ENCODE measurements at regions not wholly inside any gene's neighbourhood (a gene's known extent, or its start where the extent isn't known, plus 50 kb on each side); places are given as distances from the start of the nearest gene placed in this dataset.
"Not testable (repeated sequence)": the region's sequence is repeated elsewhere in the genome, so short reads cannot be mapped to it uniquely, and the experiment has no call there.

DNA sequence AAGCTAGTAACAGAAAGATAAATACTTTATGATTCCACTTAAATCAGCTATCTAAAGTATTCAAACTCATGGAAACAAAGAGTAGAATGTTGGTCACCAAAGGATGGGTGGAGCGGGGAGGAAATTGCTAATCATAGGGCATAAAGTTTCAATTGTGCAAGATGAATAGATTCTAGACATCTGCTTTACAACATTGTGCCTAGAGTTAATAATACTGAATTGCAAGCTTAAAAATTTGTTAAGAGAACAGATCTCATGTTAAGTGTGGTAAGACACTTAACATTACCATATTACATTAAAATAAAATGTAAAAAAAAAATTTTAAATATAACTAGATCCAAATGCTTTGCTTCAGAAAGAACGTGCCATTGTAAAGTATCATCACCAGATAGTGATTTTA is 411.1 kb upstream of the MBL2 start:
- ATAC-seq (ENCODE audit: low read depth) (no peak), DNase-seq (no peak)
- Mint-ChIP-seq H3K9me3 (peaks cover 4% of the 10 kb centered on the region), H3K27ac (no peak overlapping the region), H3K36me3 (ENCODE audit: low read depth) (no peaks in the 10 kb centered on the region), H3K4me1 (no peaks in the 10 kb centered on the region), H3K27me3 (no peaks in the 10 kb centered on the region), H3K4me3 (no peak overlapping the region)
- intact Hi-C loops (cut with micrococcal nuclease), result no loop called here
- ChIA-PET POLR2A (no interaction called here), CTCF (no interaction called here)
- no peak for TF ChIP-seq CTCF (IDR thresholded peaks at IDR 0.05)

DNA sequence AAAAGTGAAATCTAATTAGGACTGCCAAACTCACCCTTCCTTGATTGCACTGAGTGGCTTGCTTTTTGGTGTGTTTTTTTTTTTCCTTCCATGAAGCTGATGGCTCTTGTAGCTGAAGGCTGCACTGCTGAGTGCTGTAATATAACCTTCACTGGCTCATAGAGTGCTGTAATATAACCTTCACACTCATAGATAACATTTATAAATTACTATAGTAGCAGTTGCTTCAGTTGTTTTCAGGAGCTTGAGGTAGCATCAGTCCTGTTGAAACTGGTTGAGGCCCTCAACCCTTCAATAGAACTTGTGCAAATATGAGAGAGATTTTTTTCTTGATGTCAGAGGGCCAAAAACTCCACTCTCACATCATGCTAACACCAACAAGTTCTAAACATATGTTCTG is 404.9 kb upstream of the MBL2 start:
- CTCF ChIA-PET, result no interaction called here
- no peak for ATAC-seq (ENCODE audit: low read depth)
- Mint-ChIP-seq H3K27ac (no peak overlapping the region), H3K9me3 (peaks cover 3% of the 10 kb centered on the region), H3K4me3 (no peak overlapping the region), H3K27me3 (no peaks in the 10 kb centered on the region), H3K4me1 (no peaks in the 10 kb centered on the region), H3K36me3 (ENCODE audit: low read depth) (no peaks in the 10 kb centered on the region)
- no peak for DNase-seq
- no peak for TF ChIP-seq CTCF (IDR thresholded peaks at IDR 0.05)
- POLR2A ChIA-PET, result no interaction called here
- intact Hi-C loops (cut with micrococcal nuclease), result no loop called here

DNA sequence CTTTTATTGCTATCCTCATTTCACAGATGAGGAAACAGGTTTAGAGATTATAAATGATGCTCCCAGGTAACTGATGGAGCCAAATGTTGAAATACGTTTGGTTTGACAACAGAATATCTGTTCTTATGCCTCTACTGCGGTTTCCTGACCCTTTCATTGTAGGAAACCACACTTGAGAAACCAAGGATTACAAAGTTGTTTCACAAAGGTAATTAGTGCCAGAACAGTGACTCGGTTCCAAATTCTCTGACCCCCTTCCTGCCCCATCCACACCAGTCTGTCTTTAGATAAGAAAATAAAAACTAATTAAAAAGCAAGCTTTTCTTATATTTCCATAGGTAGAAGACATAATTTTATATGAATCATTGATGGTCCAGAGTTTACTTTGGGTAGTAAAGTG is 393.7 kb upstream of the MBL2 start:
- H3K4me1 Mint-ChIP-seq, result no peaks in the 10 kb centered on the region
- no peak for ATAC-seq (ENCODE audit: low read depth)
- CTCF ChIA-PET, result no interaction called here

DNA sequence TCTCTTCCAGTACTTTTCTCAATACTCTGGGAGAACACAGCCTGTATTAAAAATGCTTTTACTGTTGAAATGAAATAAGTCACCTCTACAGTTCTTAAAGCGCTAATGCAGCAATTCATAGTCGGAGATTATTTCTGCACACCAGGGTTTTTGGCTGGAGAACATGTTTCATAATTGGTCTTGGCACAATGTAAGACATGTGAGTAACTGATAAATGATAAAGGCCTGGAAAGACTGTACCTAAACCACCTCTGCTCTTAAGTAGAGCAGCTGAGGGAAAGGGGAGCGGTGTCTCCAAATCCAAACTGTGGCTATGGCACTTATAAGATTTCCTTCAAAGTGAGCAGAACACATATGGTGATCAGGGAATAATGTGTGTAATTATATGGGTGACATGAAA is 390.3 kb upstream of the MBL2 start:
- H3K36me3 Mint-ChIP-seq (ENCODE audit: low read depth), result no peaks in the 10 kb centered on the region
- no peak for DNase-seq
- POLR2A ChIA-PET, result no interaction called here
- peaks cover 5% of the 10 kb centered on the region for H3K9me3 Mint-ChIP-seq
- no peak for TF ChIP-seq CTCF (IDR thresholded peaks at IDR 0.05)
- intact Hi-C loops (cut with micrococcal nuclease), result no loop called here
- no peak overlapping the region for H3K27ac Mint-ChIP-seq
- CTCF ChIA-PET, result no interaction called here
- no peak for ATAC-seq (ENCODE audit: low read depth)
- H3K4me3 Mint-ChIP-seq, result no peak overlapping the region
- H3K4me1 Mint-ChIP-seq, result no peaks in the 10 kb centered on the region
- H3K27me3 Mint-ChIP-seq, result no peaks in the 10 kb centered on the region

More for the DNA sequence above, 393.7 kb upstream of the MBL2 start:
- DNase-seq, result no peak
- no peak overlapping the region for H3K27ac Mint-ChIP-seq
- POLR2A ChIA-PET, result no interaction called here
- H3K9me3 Mint-ChIP-seq, result peaks cover 7% of the 10 kb centered on the region
- H3K27me3 Mint-ChIP-seq, result no peaks in the 10 kb centered on the region
- H3K4me3 Mint-ChIP-seq, result no peak overlapping the region
- intact Hi-C loops (cut with micrococcal nuclease), result no loop called here
- TF ChIP-seq CTCF (IDR thresholded peaks at IDR 0.05), result no peak
- H3K36me3 Mint-ChIP-seq (ENCODE audit: low read depth), result no peaks in the 10 kb centered on the region

DNA sequence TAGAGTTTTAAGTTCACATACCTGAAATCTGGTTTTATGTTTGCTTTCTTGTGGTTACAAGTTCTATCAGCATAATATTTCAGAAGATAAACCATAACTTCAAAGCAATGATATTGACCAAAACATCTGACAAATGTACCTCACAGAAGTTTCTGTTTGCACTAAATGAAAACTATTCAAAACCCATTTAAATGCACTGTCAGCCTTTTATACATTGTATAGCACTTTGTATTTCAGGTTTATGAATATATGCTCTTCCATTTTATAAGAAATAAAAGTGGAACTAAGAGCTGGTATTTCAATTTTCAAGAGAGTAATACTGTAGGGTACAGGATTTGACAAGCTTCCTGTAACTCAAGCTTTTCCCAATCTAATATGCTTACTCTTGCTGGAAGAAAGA is 388.6 kb upstream of the MBL2 start:
- ATAC-seq (ENCODE audit: low read depth) (no peak), DNase-seq (no peak)
- intact Hi-C loops (cut with micrococcal nuclease), result no loop called here
- Mint-ChIP-seq H3K36me3 (ENCODE audit: low read depth) (no peaks in the 10 kb centered on the region), H3K4me3 (no peak overlapping the region), H3K9me3 (peaks cover 10% of the 10 kb centered on the region), H3K4me1 (no peaks in the 10 kb centered on the region), H3K27ac (no peak overlapping the region), H3K27me3 (no peaks in the 10 kb centered on the region)
- TF ChIP-seq CTCF (IDR thresholded peaks at IDR 0.05), result no peak
- ChIA-PET POLR2A (no interaction called here), CTCF (no interaction called here)

DNA sequence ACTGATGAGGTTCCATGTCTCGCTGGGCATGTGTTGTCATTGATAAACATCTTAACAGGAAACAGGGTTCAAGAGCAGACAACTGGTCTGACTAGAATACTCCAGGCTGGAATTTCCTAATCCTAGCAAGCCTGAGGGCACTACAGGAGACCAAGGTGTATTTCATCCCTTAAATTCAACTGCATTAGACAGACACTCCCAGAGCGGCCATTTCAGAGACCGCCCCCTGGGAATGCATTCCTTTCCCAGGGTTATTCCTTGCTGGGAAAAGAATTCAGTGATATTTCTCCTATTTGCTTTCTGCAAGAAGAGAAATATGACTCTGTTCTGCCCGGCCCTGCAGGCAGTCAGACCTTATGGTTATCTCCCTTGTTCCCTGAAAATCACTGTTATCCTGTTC is 383.1 kb upstream of the MBL2 start:
- intact Hi-C loops (cut with micrococcal nuclease); H3K27me3 Mint-ChIP-seq; DNase-seq; H3K36me3 Mint-ChIP-seq (ENCODE audit: low read depth); CTCF ChIA-PET; POLR2A ChIA-PET; ATAC-seq (ENCODE audit: low read depth); H3K27ac Mint-ChIP-seq; H3K4me3 Mint-ChIP-seq; H3K4me1 Mint-ChIP-seq: not testable (repeated sequence)
- H3K9me3 Mint-ChIP-seq, result peaks cover 13% of the 10 kb centered on the region

All from activated B cell treated with CpG ODN at 0.5 μM for 24 hours (primary cell).